Endothelial cell of umbilical vein (primary cell): ENCODE measurements at regions not wholly inside any gene's neighbourhood (a gene's known extent, or its start where the extent isn't known, plus 50 kb on each side); places are given as distances from the start of the nearest gene placed in this dataset.

Source experiments
- BruUV-seq: library from RNA; stranded (reverse); fragments of 400-500 nt; replicated peaks from 2 replicates; lab custom pipeline; 2021; lab: Mats Ljungman, UMichigan
- CTCF ChIA-PET: fragments of 300-600, 350-600 bp; sonication (Branson Sonifier 250); formaldehyde crosslinking; loops from one replicate; lab custom pipeline; 2021; ENCODE audit warnings: antibody characterized with exemption, inconsistent platforms; lab: Charles Lee
- POLR2A ChIA-PET: fragments of 300-600, 350-600 bp; sonication (Branson Sonifier 250); formaldehyde crosslinking; loops from one replicate; lab custom pipeline; 2021; ENCODE audit warnings: antibody characterized with exemption, inconsistent platforms; lab: Charles Lee
- DNase-seq: peaks from one replicate; pipeline ENCODE4 v3.0.0-alpha.2; 2011; ENCODE audit warnings: low read depth, low spot score
- FAIRE-seq: peaks from 2 replicates; lab custom pipeline; 2011; peaks lifted over from hg19 to GRCh38; lab: Jason Lieb, UNC
- H2AFZ ChIP-seq: 2 replicates; pipeline ENCODE4 v1.6.0; 2012; ENCODE audit warnings: low read depth, low read length, control low read depth, inconsistent platforms
- H3K27ac ChIP-seq: 2 replicates; pipeline ENCODE4 v1.5.1; 2011; ENCODE audit warnings: low read depth, mild to moderate bottlenecking, control low read depth, low read length, moderate library complexity; ENCODE audit not compliant: insufficient read depth
- H3K27me3 ChIP-seq, 2 experiments: 2 replicates each; pipeline versions ENCODE4 v1.6.0 to v1.6.1; 2011; ENCODE audit warnings: low read length in 2 of 2, mixed read lengths in 1 of 2; ENCODE audit not compliant: control insufficient read depth in 2 of 2, insufficient read depth in 2 of 2
- H3K36me3 ChIP-seq, 2 experiments: 2 replicates in 1 of 2; 3 replicates in 1 of 2; pipeline ENCODE4 v1.5.1; 2011; ENCODE audit warnings: low read length in 2 of 2, mild to moderate bottlenecking in 1 of 2, moderate library complexity in 1 of 2; ENCODE audit not compliant: control insufficient read depth in 2 of 2, insufficient read depth in 2 of 2; ENCODE audit errors: extremely low read depth in 1 of 2
- H3K4me1 ChIP-seq: 3 replicates; pipeline ENCODE4 v1.5.1; 2011; ENCODE audit warnings: mild to moderate bottlenecking, low read length; ENCODE audit not compliant: control insufficient read depth, insufficient read depth; ENCODE audit errors: extremely low read depth
- H3K4me2 ChIP-seq: 2 replicates; pipeline ENCODE4 v1.6.1; 2011; ENCODE audit warnings: low read length, control low read depth, mixed read lengths; ENCODE audit not compliant: insufficient read depth
- H3K4me3 ChIP-seq, 3 experiments: fragments of 200-600 bp in 1 of 3; sonication (generic), shearing (Covaris generic) in 1 of 3; replicated peaks in 1 of 3; 2 replicates each; pipeline ENCODE4 v1.5.1; 2011 to 2016; ENCODE audit warnings: control low read depth in 3 of 3, low read length in 3 of 3, mild to moderate bottlenecking in 2 of 3, inconsistent platforms in 1 of 3, low read depth in 1 of 3, moderate library complexity in 1 of 3; ENCODE audit not compliant: insufficient read depth in 1 of 3
- H3K79me2 ChIP-seq: 2 replicates; pipeline ENCODE4 v1.6.0; 2012; ENCODE audit warnings: low read length, inconsistent platforms; ENCODE audit not compliant: control insufficient read depth, insufficient read depth
- H3K9ac ChIP-seq: replicated peaks from 2 replicates; pipeline ENCODE3; 2011; ENCODE audit warnings: low read length, control low read depth; ENCODE audit not compliant: insufficient read depth; ENCODE audit errors: extremely low read depth
- H3K9me1 ChIP-seq: replicated peaks from 3 replicates; pipeline ENCODE4 v1.6.0; 2011; ENCODE audit warnings: mild to moderate bottlenecking, low read length; ENCODE audit not compliant: control insufficient read depth, insufficient read depth; ENCODE audit errors: extremely low read depth
- H3K9me3 ChIP-seq: replicated peaks from 2 replicates; pipeline ENCODE4 v1.5.1; 2012; ENCODE audit warnings: low read length, inconsistent platforms; ENCODE audit not compliant: control insufficient read depth, insufficient read depth
- H4K20me1 ChIP-seq: replicated peaks from 2 replicates; pipeline ENCODE3; 2011; ENCODE audit warnings: mild to moderate bottlenecking, low read length; ENCODE audit not compliant: control insufficient read depth, insufficient read depth; ENCODE audit errors: extremely low read depth
- CTCF ChIP-seq, 2 donors: IDR thresholded peaks; 1 replicate in 1 of 2; 2 replicates in 1 of 2; pipeline ENCODE4 v1.5.1; 2011; ENCODE audit warnings: low read length in 2 of 2, mild to moderate bottlenecking in 2 of 2, moderate library complexity in 2 of 2, control low read depth in 1 of 2, inconsistent platforms in 1 of 2, low read depth in 1 of 2; ENCODE audit not compliant: insufficient read depth in 1 of 2; ENCODE audit errors: extremely low read depth in 1 of 2
- EZH2 ChIP-seq: IDR thresholded peaks from 2 replicates; pipeline ENCODE4 v1.6.1; 2012; ENCODE audit warnings: borderline replicate concordance, low read depth, mild to moderate bottlenecking, moderate library complexity, low read length, inconsistent platforms; ENCODE audit not compliant: severe bottlenecking
- FOS ChIP-seq: IDR thresholded peaks from 2 replicates; pipeline ENCODE4 v1.6.1; 2011; ENCODE audit warnings: mild to moderate bottlenecking, low read length, moderate library complexity, borderline replicate concordance; ENCODE audit not compliant: insufficient read depth
- GATA2 ChIP-seq: IDR thresholded peaks from 2 replicates; pipeline ENCODE4 v1.7.0; 2011; ENCODE audit warnings: low read depth, mild to moderate bottlenecking, moderate library complexity, mixed read lengths, low read length; ENCODE audit not compliant: insufficient read length, insufficient read depth
- JUN ChIP-seq: IDR thresholded peaks from 2 replicates; pipeline ENCODE4 v1.6.1; 2011; ENCODE audit warnings: borderline replicate concordance, low read depth; ENCODE audit not compliant: insufficient read length, insufficient read depth
- MAX ChIP-seq: IDR thresholded peaks from 2 replicates; pipeline ENCODE4 v1.6.1; 2011; ENCODE audit not compliant: insufficient read depth, insufficient read length
- MYC ChIP-seq: IDR thresholded peaks from one replicate; pipeline ENCODE4 v1.6.1; 2011; ENCODE audit warnings: mild to moderate bottlenecking, low read depth, low read length
- POLR2A ChIP-seq: IDR thresholded peaks from 2 replicates; pipeline ENCODE4 v1.6.1; 2012; ENCODE audit warnings: low read depth, mild to moderate bottlenecking, control low read depth, low read length
- POLR2AphosphoS5 ChIP-seq: IDR thresholded peaks from 2 replicates; pipeline ENCODE4 v1.6.1; 2012; ENCODE audit warnings: low read depth, mild to moderate bottlenecking, control low read depth, low read length, moderate library complexity; ENCODE audit not compliant: insufficient read depth
- dilution Hi-C: fragments of 300-500 bp; cut with MboI; formaldehyde crosslinking; loops from one replicate; pipeline ENCODE4 v1.15.0; 2019; ENCODE audit warnings: low sequenced_read_pairs; ENCODE audit not compliant: extremely low pct_ligation_motif_present
- intact Hi-C: fragments of 100-400 bp; cut with micrococcal nuclease; formaldehyde crosslinking; loops from one replicate; pipeline ENCODE4 v1.10.0; 2022

DNA sequence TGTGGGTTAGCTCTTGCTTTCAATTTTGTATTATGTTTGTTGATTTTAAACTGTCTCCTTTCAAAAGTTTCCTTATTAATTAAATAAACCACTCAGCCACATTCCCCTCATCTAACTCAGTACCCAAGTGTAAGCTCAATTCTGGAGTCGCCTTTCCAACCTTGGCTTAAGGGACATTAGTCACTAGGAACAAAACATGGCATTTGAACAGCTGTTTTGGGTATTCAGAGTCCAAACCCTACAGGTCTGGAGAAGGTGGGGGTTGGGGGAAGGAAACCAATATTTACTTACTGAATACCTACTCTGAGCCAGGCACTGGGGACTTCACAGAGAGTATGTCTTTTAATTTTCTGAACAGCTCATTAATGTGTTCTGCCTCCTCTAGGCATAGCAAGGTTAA lies 117.2 kb upstream of the JUN start:
- no peak overlapping the region for H3K4me2 ChIP-seq
- no peaks in the 10 kb centered on the region for H3K36me3 ChIP-seq
- no peak for FAIRE-seq
- no peaks in the 10 kb centered on the region for H3K9me3 ChIP-seq
- ChIA-PET POLR2A (no interaction called here), CTCF (interaction anchor here (1.0 to 3.0 kb wide), 3 partner anchors 45 to 858 kb away, joined by 3 to 11 read pairs (median 4); no protein-coding TSS in a partner anchor)
- H3K9me1 ChIP-seq = no peaks in the 10 kb centered on the region
- TF ChIP-seq POLR2A (no peak), MAX (no peak), POLR2AphosphoS5 (no peak), FOS (no peak), JUN (no peak), MYC (no peak), EZH2 (no peak), GATA2 (no peak), CTCF (IDR thresholded peaks at IDR 0.05; ENCODE audit: extremely low read depth in 1 of 2, insufficient read depth in 1 of 2, low read depth in 1 of 2, low read length in 2 of 2) (no peak)
- DNase-seq = no peak
- BruUV-seq = no TSS peak
- no peak overlapping the region for H2AFZ ChIP-seq
- H3K9ac ChIP-seq = no peak overlapping the region
- dilution Hi-C loops = no loop called here
- H3K4me3 ChIP-seq = no peak overlapping the region
- intact Hi-C loops = no loop called here
- H3K4me1 ChIP-seq = peaks cover 65% of the 10 kb centered on the region
- H3K79me2 ChIP-seq = no peaks in the 10 kb centered on the region
- H3K27ac ChIP-seq = no peak overlapping the region
- no peaks in the 10 kb centered on the region for H4K20me1 ChIP-seq
- no peaks in the 10 kb centered on the region for H3K27me3 ChIP-seq
